Mucosa of stomach (tissue), 1 donor: ENCODE measurements at regions not wholly inside any gene's neighbourhood (a gene's known extent, or its start where the extent isn't known, plus 50 kb on each side); places are given as distances from the start of the nearest gene placed in this dataset.

ENCODE experiments used
- H3K27me3 ChIP-seq: one replicate; pipeline ENCODE4 v1.7.0; 2013; ENCODE audit warnings: mild to moderate bottlenecking, low read length; ENCODE audit not compliant: control insufficient read depth, insufficient read depth
- H3K36me3 ChIP-seq: one replicate; pipeline ENCODE4 v1.7.0; 2013; ENCODE audit warnings: low read length; ENCODE audit not compliant: control insufficient read depth, insufficient read depth
- H3K4me1 ChIP-seq: one replicate; pipeline ENCODE4 v1.7.0; 2013; ENCODE audit warnings: mild to moderate bottlenecking, low read length; ENCODE audit not compliant: control insufficient read depth, insufficient read depth
- H3K4me3 ChIP-seq: one replicate; pipeline ENCODE4 v1.7.0; 2013; ENCODE audit warnings: low read length
- H3K9ac ChIP-seq: one replicate; pipeline ENCODE4 v1.7.0; 2013; ENCODE audit warnings: mild to moderate bottlenecking, low read length, moderate library complexity
- H3K9me3 ChIP-seq: one replicate; pipeline ENCODE4 v1.7.0; 2013; ENCODE audit warnings: mild to moderate bottlenecking, low read length, moderate library complexity; ENCODE audit not compliant: control insufficient read depth
- donor health status: Pancreatic carcinoma.

DNA sequence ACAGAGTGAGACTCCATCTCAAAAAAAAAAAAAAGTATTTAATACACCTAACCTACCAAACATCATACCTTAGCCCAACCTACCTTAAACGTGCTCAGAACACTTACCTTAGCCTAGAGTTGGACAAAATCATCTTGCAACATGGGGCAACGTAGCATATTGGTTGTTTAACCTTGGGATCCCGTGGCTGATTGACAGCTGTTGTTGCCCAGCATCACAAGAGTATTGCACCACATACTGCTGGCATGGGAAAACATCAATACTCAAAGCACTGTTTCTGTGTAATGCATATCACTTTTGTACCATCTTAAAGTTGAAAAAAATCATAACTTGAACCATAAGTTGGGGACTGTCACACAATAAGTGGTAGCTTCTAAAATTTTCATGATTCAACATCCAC is 73.8 kb upstream of the MIR17HG start:
- Histone ChIP-seq H3K4me1 (no peaks in the 10 kb centered on the region), H3K4me3 (no peak overlapping the region), H3K27me3 (no peaks in the 10 kb centered on the region), H3K9me3 (no peaks in the 10 kb centered on the region), H3K9ac (no peak overlapping the region), H3K36me3 (no peaks in the 10 kb centered on the region)

DNA sequence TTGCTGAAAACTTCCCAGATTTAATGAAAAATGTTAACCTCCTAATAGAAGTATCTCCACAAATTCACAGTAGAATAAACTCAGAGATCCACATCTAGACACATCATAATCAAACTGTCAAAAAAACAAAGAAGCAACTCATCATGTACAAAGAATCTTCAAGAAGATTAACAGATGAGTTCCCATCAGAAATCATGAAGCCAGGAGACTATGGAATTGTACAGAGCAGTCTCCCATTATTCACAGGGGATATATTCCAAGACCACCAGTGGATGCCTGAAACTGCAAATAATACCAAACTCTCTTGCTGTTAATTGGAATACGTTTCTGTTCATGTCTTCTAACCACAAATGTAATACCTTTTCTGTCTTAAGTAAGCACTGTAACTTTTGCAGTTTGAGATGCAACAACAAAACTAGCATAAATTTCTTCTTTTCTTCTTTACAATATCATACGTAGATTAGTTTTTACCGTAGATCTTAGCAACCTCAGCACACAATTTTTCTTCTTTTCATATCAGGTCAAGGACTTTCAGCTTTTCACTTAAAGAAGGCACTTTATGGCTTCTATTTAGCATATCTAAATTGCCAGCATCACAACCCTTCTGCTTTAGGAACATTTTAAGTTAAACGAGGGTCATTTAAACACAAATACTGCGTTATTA is 70.3 kb upstream of the MIR17HG start:
- H3K4me3 ChIP-seq: no peak overlapping the region
- H3K27me3 ChIP-seq: no peaks in the 10 kb centered on the region
- H3K36me3 ChIP-seq: no peaks in the 10 kb centered on the region
- H3K9me3 ChIP-seq: no peaks in the 10 kb centered on the region
- H3K9ac ChIP-seq: no peak overlapping the region
- no peaks in the 10 kb centered on the region for H3K4me1 ChIP-seq

DNA sequence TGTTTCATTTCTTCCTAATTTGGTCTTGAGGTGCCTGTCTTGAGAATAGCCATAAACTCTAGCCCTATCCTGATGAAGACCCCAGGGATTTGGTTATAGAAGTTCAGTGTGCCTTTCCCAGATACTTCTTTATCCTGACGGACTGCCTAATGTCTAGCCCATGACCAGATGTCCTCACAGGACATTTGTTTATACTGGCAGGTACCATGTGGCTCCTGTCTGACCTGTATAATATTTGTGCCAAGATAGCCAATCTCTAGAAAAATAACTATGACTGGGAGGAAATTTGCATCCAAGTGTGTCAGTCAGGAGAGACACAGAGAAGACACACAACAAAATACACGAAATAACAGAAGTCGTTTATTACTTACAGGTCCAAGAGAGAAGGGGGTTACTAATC is 69.2 kb upstream of the MIR17HG start:
- H3K4me3 ChIP-seq: no peak overlapping the region
- no peaks in the 10 kb centered on the region for H3K4me1 ChIP-seq
- H3K36me3 ChIP-seq: no peaks in the 10 kb centered on the region
- no peak overlapping the region for H3K9ac ChIP-seq
- no peaks in the 10 kb centered on the region for H3K27me3 ChIP-seq
- H3K9me3 ChIP-seq: no peaks in the 10 kb centered on the region

DNA sequence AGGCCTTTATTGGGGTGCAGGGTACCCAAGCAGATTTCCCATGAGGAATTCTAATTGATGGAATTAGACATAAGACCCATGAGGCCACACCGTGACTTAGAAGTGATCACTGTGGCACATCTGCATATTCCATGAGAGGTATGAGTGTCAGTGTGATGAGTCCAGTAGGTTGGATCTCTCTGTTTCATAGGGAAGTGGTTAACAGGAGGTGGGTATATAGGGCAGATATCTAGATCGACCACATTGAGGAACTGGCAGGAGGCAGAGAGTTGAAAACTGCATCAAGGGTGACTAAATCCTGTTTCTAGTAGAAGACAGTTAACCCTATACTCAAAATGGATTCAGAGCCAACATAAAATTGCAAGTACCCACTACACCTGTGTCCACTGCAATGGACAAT is 68.6 kb upstream of the MIR17HG start:
- H3K27me3 ChIP-seq: no peaks in the 10 kb centered on the region
- H3K4me3 ChIP-seq: no peak overlapping the region
- no peaks in the 10 kb centered on the region for H3K4me1 ChIP-seq
- H3K9ac ChIP-seq: no peak overlapping the region
- H3K9me3 ChIP-seq: no peaks in the 10 kb centered on the region
- H3K36me3 ChIP-seq: no peaks in the 10 kb centered on the region

DNA sequence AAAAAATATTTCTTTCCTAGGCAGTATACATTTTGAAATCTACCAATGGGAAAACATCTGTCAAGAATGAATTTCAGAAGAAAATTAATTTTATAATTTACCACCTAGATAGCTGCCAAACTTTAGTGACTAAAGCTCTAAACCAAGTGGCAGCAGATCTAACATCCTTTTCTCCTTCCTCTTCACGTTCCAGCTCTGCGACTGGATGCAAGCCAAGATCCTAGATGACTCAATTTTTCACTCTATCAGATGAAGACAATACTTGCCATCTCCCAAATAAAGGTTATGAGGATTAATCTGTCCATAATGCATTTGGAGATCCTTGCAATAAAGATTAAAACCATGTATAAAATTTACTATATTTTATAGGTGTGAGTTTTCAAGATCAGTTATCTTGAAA is 66.7 kb upstream of the MIR17HG start:
- Histone ChIP-seq H3K4me1 (no peaks in the 10 kb centered on the region), H3K9ac (no peak overlapping the region), H3K36me3 (no peaks in the 10 kb centered on the region), H3K27me3 (no peaks in the 10 kb centered on the region), H3K9me3 (no peaks in the 10 kb centered on the region), H3K4me3 (no peak overlapping the region)

DNA sequence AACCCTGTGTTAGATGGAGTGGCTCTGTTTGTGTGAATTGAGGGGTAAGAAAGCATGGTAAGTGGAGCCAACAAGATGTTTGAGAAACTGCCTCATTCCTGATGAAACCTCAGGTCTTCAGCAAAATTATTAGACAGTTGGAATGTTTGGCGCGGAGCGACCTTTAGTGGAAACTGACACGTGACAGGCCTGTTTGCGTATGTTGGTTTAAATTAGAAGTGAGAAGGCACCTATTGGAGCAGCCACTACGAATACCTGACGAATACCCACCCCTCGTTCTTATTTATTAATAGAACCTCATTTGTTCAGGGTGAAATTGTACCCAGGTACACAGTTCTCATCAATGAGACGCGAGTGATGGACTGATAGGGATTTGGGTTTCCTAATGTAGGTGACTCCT is 63.2 kb upstream of the MIR17HG start:
- no peak overlapping the region for H3K4me3 ChIP-seq
- peaks cover 3% of the 10 kb centered on the region for H3K27me3 ChIP-seq
- H3K9me3 ChIP-seq: no peaks in the 10 kb centered on the region
- no peak overlapping the region for H3K9ac ChIP-seq
- no peaks in the 10 kb centered on the region for H3K4me1 ChIP-seq
- H3K36me3 ChIP-seq: no peaks in the 10 kb centered on the region

DNA sequence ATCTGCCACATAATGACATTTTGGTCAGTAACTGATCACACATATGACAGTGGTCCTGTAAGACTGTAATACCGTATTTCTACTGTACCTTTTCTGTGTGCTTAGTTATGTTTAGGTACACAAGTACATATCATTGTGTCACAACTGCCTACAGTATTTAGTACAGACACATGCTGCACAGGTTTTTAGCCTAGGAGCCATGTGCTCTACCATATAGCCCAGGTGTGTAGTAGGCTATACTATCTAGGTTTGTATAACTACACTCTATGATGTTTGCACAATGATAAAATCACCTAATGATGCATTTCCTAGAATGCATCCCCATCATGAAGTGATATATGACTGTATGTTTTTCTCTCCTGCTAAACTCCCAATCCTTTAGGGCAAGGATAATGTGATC is 61.2 kb upstream of the MIR17HG start:
- H3K4me1 ChIP-seq: no peaks in the 10 kb centered on the region
- H3K27me3 ChIP-seq: peaks cover 3% of the 10 kb centered on the region
- H3K9me3 ChIP-seq: no peaks in the 10 kb centered on the region
- no peaks in the 10 kb centered on the region for H3K36me3 ChIP-seq
- no peak overlapping the region for H3K9ac ChIP-seq
- H3K4me3 ChIP-seq: no peak overlapping the region

DNA sequence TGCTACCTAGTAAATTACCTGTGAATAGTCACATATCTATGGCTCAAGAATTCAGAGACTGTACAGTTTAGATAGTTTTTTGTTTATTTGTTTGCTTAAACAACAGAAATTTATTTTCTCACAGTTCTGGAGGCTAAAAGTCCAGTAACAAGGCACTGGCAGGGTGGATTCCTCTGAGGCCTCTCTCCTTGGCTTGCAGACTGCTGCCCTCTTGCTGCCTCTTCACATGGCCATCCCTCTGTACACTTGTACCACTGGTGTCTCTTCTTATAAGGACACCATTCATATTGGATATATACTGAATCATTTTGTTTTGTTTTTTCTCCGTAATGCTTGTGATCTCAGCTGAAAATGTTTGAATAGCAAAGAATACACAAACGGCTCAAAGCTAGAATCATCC is 56.4 kb upstream of the MIR17HG start:
- Histone ChIP-seq H3K9ac (no peak overlapping the region), H3K27me3 (peaks cover 3% of the 10 kb centered on the region), H3K36me3 (no peaks in the 10 kb centered on the region), H3K4me1 (no peaks in the 10 kb centered on the region), H3K4me3 (no peak overlapping the region), H3K9me3 (no peaks in the 10 kb centered on the region)

DNA sequence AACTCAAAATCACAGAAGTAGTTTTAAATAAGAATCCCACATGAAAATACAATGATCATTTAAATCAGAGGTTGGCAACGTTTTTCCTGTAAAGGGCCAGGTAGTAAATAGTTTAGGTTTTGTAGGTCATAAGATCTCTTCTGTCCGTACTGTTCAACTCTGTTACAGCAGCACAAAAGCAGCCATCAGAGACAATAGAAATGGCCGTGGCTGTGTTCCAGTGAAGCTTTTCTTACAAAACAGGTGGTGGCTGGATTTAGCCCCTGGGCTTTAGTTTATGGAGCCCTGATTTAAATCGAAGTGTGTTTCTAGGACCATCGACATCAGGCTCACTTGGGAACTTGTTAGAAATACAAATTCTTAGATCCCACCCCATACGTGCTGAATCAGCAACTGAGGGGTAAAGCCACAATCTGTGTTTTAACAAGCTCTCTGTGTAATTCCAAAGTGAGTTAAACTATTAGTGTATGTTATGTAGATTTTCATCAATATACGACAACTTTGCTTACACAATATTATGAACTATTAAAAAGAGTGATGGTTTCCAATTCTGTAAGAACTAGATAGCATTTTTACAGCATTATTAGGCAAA is 54.8 kb upstream of the MIR17HG start:
- no peaks in the 10 kb centered on the region for H3K36me3 ChIP-seq
- no peak overlapping the region for H3K4me3 ChIP-seq
- no peak overlapping the region for H3K9ac ChIP-seq
- no peaks in the 10 kb centered on the region for H3K9me3 ChIP-seq
- H3K4me1 ChIP-seq: no peaks in the 10 kb centered on the region
- no peaks in the 10 kb centered on the region for H3K27me3 ChIP-seq

DNA sequence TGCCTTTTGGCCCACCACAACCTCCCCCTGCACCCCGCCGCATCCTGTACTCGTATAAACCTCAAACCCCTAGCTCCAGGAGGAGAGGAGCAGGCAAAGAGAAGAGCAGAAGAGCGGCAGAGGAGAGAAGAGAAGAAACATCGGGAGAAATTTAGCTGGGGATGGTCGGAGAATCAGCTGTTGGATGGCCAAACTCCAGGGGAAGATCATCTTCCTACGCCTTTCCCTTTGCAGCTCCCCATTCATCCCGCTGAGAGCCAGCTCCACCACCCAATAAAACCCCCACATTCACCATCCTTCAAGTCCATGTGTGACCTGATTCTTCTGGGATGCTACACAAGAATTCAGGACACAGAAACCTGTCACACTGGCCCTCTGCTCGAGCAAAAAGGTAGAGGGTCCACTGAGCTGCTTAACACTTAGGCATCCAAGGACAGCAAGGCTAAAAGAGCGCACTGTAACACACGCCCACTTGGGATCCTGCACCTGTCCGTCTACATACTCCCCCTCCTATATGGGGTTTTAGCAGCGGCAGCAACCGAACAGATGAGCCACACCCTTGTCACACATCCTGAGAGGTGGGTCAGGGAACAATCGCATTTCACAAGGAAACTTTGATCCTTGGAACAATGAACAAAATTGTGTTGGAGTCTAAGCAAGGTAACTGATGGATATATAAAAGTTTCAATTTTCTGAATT is 51.6 kb upstream of the MIR17HG start:
- H3K4me1 ChIP-seq: no peaks in the 10 kb centered on the region
- H3K9me3 ChIP-seq: no peaks in the 10 kb centered on the region
- no peak overlapping the region for H3K9ac ChIP-seq
- no peak overlapping the region for H3K4me3 ChIP-seq
- H3K36me3 ChIP-seq: no peaks in the 10 kb centered on the region
- no peaks in the 10 kb centered on the region for H3K27me3 ChIP-seq

DNA sequence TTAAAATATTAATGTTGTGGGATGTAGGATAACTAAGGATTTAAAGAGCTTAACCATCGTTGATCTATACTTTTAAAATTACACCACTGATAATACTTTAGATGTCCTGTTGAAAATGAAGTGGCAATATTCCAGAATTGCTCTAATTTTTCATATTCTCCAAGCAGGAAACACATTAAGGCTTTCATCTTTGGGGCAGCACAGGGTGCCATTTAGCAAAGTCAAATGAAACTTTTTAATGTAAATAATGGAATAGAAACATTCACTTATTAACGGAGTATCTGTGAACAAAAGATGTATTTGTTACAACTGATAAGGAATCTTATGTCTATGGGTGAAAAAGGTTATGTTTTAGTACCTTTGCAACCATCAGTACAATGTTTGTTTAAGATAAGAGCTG is 50.0 kb upstream of the MIR17HG start:
- no peak overlapping the region for H3K9ac ChIP-seq
- no peaks in the 10 kb centered on the region for H3K27me3 ChIP-seq
- no peaks in the 10 kb centered on the region for H3K9me3 ChIP-seq
- no peak overlapping the region for H3K4me3 ChIP-seq
- no peaks in the 10 kb centered on the region for H3K36me3 ChIP-seq
- no peaks in the 10 kb centered on the region for H3K4me1 ChIP-seq
